HG02642 (cell line): ENCODE measurements at regions not wholly inside any gene's neighbourhood (a gene's known extent, or its start where the extent isn't known, plus 50 kb on each side); places are given as distances from the start of the nearest gene placed in this dataset.

Source experiments
- ATAC-seq: cut with Tn5 transposase; IDR thresholded peaks from one replicate; pipeline ENCODE4 v1.9.1; 2021; ENCODE audit warnings: mild to moderate bottlenecking; ENCODE audit not compliant: unreplicated experiment, poor library complexity

GRCh38 chr21:28550057-28550825 lies 442.4 kb downstream of the LTN1 start:
- ATAC-seq: no peak

GRCh38 chr21:28548291-28548690 lies 444.4 kb downstream of the LTN1 start:
- no peak for ATAC-seq

GRCh38 chr21:28547766-28548165 lies 444.9 kb downstream of the LTN1 start:
- ATAC-seq: no peak

- no peak for ATAC-seq
These were observed 448.7 kb downstream of the LTN1 start for GRCh38 chr21:28543975-28544374.

- ATAC-seq: no peak
These were observed 451.1 kb downstream of the LTN1 start for GRCh38 chr21:28541371-28542112.

GRCh38 chr21:28540514-28540913 lies 452.2 kb downstream of the LTN1 start:
- ATAC-seq: no peak

GRCh38 chr21:28539623-28539988 lies 453.1 kb downstream of the LTN1 start:
- no peak for ATAC-seq

- ATAC-seq: no peak
These were observed 453.6 kb downstream of the LTN1 start for GRCh38 chr21:28538987-28539622.

- no peak for ATAC-seq
These were observed 455.2 kb downstream of the LTN1 start for GRCh38 chr21:28537371-28538079.

GRCh38 chr21:28532446-28532845 lies 460.2 kb downstream of the LTN1 start:
- ATAC-seq: no peak

- no peak for ATAC-seq
These were observed 469.3 kb downstream of the LTN1 start for GRCh38 chr21:28523367-28523766.

- no peak for ATAC-seq
These were observed 470.5 kb downstream of the LTN1 start for GRCh38 chr21:28522014-28522799.

GRCh38 chr21:28518630-28519029 lies 474.0 kb downstream of the LTN1 start:
- ATAC-seq: no peak

GRCh38 chr21:28516991-28517592 lies 475.6 kb downstream of the LTN1 start:
- peak; percentile 100 for ATAC-seq

- no peak for ATAC-seq
These were observed 476.7 kb downstream of the LTN1 start for GRCh38 chr21:28516021-28516420.

- no peak for ATAC-seq
These were observed 479.2 kb downstream of the LTN1 start for GRCh38 chr21:28513428-28513827.

GRCh38 chr21:28509031-28509430 lies 483.6 kb downstream of the LTN1 start:
- ATAC-seq: no peak

- no peak for ATAC-seq
These were observed 484.6 kb downstream of the LTN1 start for GRCh38 chr21:28508126-28508525.

GRCh38 chr21:28496517-28496916 lies 496.2 kb downstream of the LTN1 start:
- no peak for ATAC-seq

- ATAC-seq: no peak
These were observed 500.6 kb downstream of the LTN1 start for GRCh38 chr21:28492127-28492526.
